A549 (cell line): ENCODE measurements at regions not wholly inside any gene's neighbourhood (a gene's known extent, or its start where the extent isn't known, plus 50 kb on each side); places are given as distances from the start of the nearest gene placed in this dataset.

Source experiments
- BHLHE40 ChIP-seq: IDR thresholded peaks from 2 replicates; pipeline ENCODE4 v1.6.1; 2012; ENCODE audit warnings: low read depth, low read length, inconsistent platforms
- EP300 ChIP-seq, 2 experiments: fragments of >200 bp; sonication (Bioruptor Twin); formaldehyde crosslinking; IDR thresholded peaks; 2 replicates in 1 of 2; 3 replicates in 1 of 2; pipeline ENCODE4 v1.6.1; 2016 to 2017
- FOSL2 ChIP-seq, 2 experiments: fragments of 450-650 bp in 1 of 2; fragments of >200 bp in 1 of 2; sonication (Bioruptor Twin) in 1 of 2; formaldehyde crosslinking; IDR thresholded peaks; 2 replicates each; pipeline versions ENCODE4 v1.5.0 to v1.6.1; 2016 to 2020; ENCODE audit warnings: mild to moderate bottlenecking in 1 of 2, moderate library complexity in 1 of 2
- KDM5A ChIP-seq: fragments of 200-600 bp; sonication (generic); IDR thresholded peaks from 2 replicates; pipeline ENCODE4 v1.6.1; 2016; ENCODE audit warnings: antibody characterized with exemption, mild to moderate bottlenecking
- POLR2A ChIP-seq: IDR thresholded peaks from 2 replicates; pipeline ENCODE4 v1.6.1; 2012; ENCODE audit warnings: mild to moderate bottlenecking, low read length
- TF ChIP-seq, protein P1 (sequence below): fragments of >200 bp; sonication (Bioruptor Twin); formaldehyde crosslinking; IDR thresholded peaks from 3 replicates; pipeline ENCODE4 v1.5.1; 2016
- TF ChIP-seq, protein P2 (sequence below): fragments of 450-650 bp; IDR thresholded peaks from 2 replicates; pipeline ENCODE4 v1.6.1; 2014; ENCODE audit warnings: antibody characterized with exemption

DNA sequence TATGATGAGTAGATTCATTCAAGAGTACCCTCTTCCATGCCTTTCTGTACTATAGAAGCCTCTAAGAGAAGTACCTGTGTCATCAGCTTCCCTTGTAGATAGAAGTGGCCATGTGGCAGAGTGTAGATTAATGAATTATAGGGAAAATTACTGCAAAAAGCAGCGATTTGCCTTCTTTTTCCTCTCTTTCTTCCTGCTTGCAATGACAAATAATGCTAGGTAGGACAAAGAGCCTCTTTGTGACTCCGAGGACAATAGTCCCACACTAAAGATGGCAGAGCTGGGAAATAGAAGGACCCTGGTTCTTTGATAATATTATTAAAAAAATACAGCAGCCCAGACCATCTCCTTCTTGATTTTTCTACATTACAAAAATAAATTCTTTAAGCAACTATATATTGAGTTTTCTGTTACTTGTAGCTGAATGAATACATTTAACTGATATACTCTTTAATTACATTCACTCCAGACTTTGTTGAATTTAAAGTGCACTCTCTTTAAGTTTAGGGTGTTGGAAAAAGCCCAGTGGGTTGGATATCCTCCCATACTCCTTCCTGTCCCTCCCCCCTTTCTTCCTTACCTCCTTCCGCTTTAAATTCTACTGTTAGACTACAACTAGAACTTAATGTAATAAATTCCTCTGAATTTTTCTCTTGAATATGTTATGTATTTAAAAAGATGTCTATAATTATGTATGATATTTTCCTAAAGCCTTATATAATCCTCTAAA, 198.2 kb upstream of the APP start:
- TF ChIP-seq, protein P1, sequence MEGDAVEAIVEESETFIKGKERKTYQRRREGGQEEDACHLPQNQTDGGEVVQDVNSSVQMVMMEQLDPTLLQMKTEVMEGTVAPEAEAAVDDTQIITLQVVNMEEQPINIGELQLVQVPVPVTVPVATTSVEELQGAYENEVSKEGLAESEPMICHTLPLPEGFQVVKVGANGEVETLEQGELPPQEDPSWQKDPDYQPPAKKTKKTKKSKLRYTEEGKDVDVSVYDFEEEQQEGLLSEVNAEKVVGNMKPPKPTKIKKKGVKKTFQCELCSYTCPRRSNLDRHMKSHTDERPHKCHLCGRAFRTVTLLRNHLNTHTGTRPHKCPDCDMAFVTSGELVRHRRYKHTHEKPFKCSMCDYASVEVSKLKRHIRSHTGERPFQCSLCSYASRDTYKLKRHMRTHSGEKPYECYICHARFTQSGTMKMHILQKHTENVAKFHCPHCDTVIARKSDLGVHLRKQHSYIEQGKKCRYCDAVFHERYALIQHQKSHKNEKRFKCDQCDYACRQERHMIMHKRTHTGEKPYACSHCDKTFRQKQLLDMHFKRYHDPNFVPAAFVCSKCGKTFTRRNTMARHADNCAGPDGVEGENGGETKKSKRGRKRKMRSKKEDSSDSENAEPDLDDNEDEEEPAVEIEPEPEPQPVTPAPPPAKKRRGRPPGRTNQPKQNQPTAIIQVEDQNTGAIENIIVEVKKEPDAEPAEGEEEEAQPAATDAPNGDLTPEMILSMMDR: no peak
- TF ChIP-seq POLR2A (no peak), BHLHE40 (no peak), FOSL2 (IDR thresholded peaks at IDR 0.05) (no peak), FOSL2 (CRISPR knock-in tag; IDR thresholded peaks at IDR 0.05) (no peak), EP300 (IDR thresholded peaks at IDR 0.05) (no peak), KDM5A (no peak)
- TF ChIP-seq, protein P2, sequence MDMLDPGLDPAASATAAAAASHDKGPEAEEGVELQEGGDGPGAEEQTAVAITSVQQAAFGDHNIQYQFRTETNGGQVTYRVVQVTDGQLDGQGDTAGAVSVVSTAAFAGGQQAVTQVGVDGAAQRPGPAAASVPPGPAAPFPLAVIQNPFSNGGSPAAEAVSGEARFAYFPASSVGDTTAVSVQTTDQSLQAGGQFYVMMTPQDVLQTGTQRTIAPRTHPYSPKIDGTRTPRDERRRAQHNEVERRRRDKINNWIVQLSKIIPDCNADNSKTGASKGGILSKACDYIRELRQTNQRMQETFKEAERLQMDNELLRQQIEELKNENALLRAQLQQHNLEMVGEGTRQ: no peak
